ENCODE measurements at regions not wholly inside any gene's neighbourhood (a gene's known extent, or its start where the extent isn't known, plus 50 kb on each side); places are given as distances from the start of the nearest gene placed in this dataset.

DNA sequence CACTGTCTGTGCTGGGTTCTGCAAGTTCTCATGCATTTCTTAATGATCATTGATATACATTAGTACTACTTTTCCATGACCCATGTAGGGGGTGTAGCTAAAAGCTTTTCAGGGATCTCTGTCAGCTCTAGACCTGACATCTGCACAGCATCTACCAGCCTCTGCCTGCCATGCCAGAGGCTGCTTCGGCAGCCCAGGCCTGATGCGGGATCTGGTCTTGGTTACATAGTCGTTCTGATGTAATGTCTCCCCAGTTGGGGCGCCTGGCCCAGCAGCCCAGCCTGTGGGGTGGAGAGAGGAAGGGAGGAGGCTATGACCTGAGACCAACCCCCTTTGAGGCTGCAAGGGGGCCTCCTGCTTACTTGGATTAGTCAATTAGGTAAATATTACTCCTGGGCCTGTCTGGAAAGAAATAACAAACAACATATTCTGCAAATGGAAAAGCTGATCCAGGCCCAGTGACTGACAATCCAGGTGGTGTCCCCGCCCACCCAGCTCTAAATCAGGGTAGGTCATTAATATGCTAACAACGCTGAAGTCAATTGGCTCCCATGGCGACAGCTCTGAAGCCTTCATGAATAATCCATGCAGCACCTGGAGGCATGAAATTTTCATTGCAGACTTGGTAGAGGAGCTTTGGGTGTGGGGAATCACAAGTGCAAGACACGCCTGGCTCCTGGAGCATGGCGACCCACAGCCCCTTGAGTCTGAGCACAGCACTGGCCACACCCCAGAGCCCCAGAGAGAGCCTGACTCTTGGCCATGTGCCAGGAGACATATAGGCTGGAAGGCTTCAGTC, 575.3 kb downstream of the CMPK2 start:
- TF ChIP-seq, protein P1, sequence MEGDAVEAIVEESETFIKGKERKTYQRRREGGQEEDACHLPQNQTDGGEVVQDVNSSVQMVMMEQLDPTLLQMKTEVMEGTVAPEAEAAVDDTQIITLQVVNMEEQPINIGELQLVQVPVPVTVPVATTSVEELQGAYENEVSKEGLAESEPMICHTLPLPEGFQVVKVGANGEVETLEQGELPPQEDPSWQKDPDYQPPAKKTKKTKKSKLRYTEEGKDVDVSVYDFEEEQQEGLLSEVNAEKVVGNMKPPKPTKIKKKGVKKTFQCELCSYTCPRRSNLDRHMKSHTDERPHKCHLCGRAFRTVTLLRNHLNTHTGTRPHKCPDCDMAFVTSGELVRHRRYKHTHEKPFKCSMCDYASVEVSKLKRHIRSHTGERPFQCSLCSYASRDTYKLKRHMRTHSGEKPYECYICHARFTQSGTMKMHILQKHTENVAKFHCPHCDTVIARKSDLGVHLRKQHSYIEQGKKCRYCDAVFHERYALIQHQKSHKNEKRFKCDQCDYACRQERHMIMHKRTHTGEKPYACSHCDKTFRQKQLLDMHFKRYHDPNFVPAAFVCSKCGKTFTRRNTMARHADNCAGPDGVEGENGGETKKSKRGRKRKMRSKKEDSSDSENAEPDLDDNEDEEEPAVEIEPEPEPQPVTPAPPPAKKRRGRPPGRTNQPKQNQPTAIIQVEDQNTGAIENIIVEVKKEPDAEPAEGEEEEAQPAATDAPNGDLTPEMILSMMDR (conservative IDR thresholded peaks at IDR 0.05; ENCODE audit: low read depth, low read length), result no peak
- TF ChIP-seq EZH2 (IDR thresholded peaks at IDR 0.05; ENCODE audit: low read length, unreplicated experiment) (no peak), EZH2phosphoT487 (IDR thresholded peaks at IDR 0.05; ENCODE audit: borderline replicate concordance, low read length) (no peak)
